ENCODE measurements at regions not wholly inside any gene's neighbourhood (a gene's known extent, or its start where the extent isn't known, plus 50 kb on each side); places are given as distances from the start of the nearest gene placed in this dataset.

GRCh38 chr3:22471557-22471956 lies 720.5 kb upstream of the ZNF385D start:
- no peak overlapping the region for H3K27ac ChIP-seq
- no peaks in the 10 kb centered on the region for H3K9me3 ChIP-seq
- H3K4me3 ChIP-seq = no peak overlapping the region
- DNase-seq (ENCODE audit: low spot score in 2 of 2) = no peak
- TF ChIP-seq EP300 (IDR thresholded peaks at IDR 0.05) (no peak), CTCF (IDR thresholded peaks at IDR 0.05) (no peak), POLR2A (IDR thresholded peaks at IDR 0.05) (no peak)
- no peaks in the 10 kb centered on the region for H3K36me3 ChIP-seq
- no peaks in the 10 kb centered on the region for H3K4me1 ChIP-seq
- no peaks in the 10 kb centered on the region for H3K27me3 ChIP-seq
- WGBS, 2 donors = 87% methylated on average over 4 of the region's 4 CpGs

- H3K27me3 ChIP-seq = no peaks in the 10 kb centered on the region
- H3K36me3 ChIP-seq = no peaks in the 10 kb centered on the region
- TF ChIP-seq EP300 (IDR thresholded peaks at IDR 0.05) (no peak), CTCF (IDR thresholded peaks at IDR 0.05) (no peak), POLR2A (IDR thresholded peaks at IDR 0.05) (no peak)
- WGBS, 2 donors = 83 to 86% methylated on average over 8 of the region's 8 CpGs
- no peak for DNase-seq (ENCODE audit: low spot score in 2 of 2)
- no peaks in the 10 kb centered on the region for H3K9me3 ChIP-seq
- no peaks in the 10 kb centered on the region for H3K4me1 ChIP-seq
- H3K27ac ChIP-seq = no peak overlapping the region
- H3K4me3 ChIP-seq = no peak overlapping the region
These were observed 723.9 kb upstream of the ZNF385D start for GRCh38 chr3:22474706-22475445.

- Histone ChIP-seq H3K36me3 (no peaks in the 10 kb centered on the region), H3K4me1 (no peaks in the 10 kb centered on the region), H3K27ac (no peak overlapping the region), H3K9me3 (no peaks in the 10 kb centered on the region), H3K27me3 (no peaks in the 10 kb centered on the region), H3K4me3 (no peak overlapping the region)
- WGBS, 2 donors = 96 to 97% methylated on average over 3 of the region's 3 CpGs
- no peak for DNase-seq (ENCODE audit: low spot score in 2 of 2)
- TF ChIP-seq EP300 (IDR thresholded peaks at IDR 0.05) (no peak), CTCF (IDR thresholded peaks at IDR 0.05) (no peak), POLR2A (IDR thresholded peaks at IDR 0.05) (no peak)
These were observed 724.7 kb upstream of the ZNF385D start for GRCh38 chr3:22475665-22476240.

- no peak for DNase-seq (ENCODE audit: low spot score in 2 of 2)
- no peak overlapping the region for H3K27ac ChIP-seq
- no peaks in the 10 kb centered on the region for H3K4me1 ChIP-seq
- H3K9me3 ChIP-seq = no peaks in the 10 kb centered on the region
- H3K27me3 ChIP-seq = no peaks in the 10 kb centered on the region
- no peaks in the 10 kb centered on the region for H3K36me3 ChIP-seq
- no peak overlapping the region for H3K4me3 ChIP-seq
- TF ChIP-seq EP300 (IDR thresholded peaks at IDR 0.05) = no peak
- no peak for TF ChIP-seq CTCF (IDR thresholded peaks at IDR 0.05)
- no peak for TF ChIP-seq POLR2A (IDR thresholded peaks at IDR 0.05)
- WGBS, 2 donors = 22 to 26% methylated on average over 1 of the region's 1 CpG
These were observed 726.0 kb upstream of the ZNF385D start for GRCh38 chr3:22476976-22477375.

GRCh38 chr3:22485954-22486353 lies 717.2 kb upstream of the UBE2E2 start:
- Histone ChIP-seq H3K36me3 (no peaks in the 10 kb centered on the region), H3K4me3 (no peak overlapping the region), H3K27ac (no peak overlapping the region), H3K4me1 (peaks cover 0 to 5% (median 0%) of the 10 kb centered on the region in 4 donors), H3K9me3 (no peaks in the 10 kb centered on the region), H3K27me3 (no peaks in the 10 kb centered on the region)
- 86 to 87% methylated on average over 3 of the region's 3 CpGs for whole genome bisulfite sequencing, 2 donors
- TF ChIP-seq EP300 (IDR thresholded peaks at IDR 0.05) (no peak), CTCF (IDR thresholded peaks at IDR 0.05) (no peak), POLR2A (IDR thresholded peaks at IDR 0.05) (no peak)
- DNase-seq (ENCODE audit: low spot score in 2 of 2) = no peak
